H1 (cell line): ENCODE measurements at regions not wholly inside any gene's neighbourhood (a gene's known extent, or its start where the extent isn't known, plus 50 kb on each side); places are given as distances from the start of the nearest gene placed in this dataset.

ENCODE experiments used
- CTCF ChIA-PET: fragments of 300-600 bp; sonication (Branson Sonifier 250); formaldehyde crosslinking; loops from one replicate; lab custom pipeline; 2021; ENCODE audit not compliant: partially characterized antibody; lab: Charles Lee
- POLR2A ChIA-PET: fragments of 300-600 bp; sonication (Branson Sonifier 250); formaldehyde crosslinking; loops from one replicate; lab custom pipeline; 2021; ENCODE audit warnings: inconsistent platforms; ENCODE audit not compliant: partially characterized antibody; lab: Charles Lee
- DNase-seq, 2 experiments: peaks; one replicate each; pipeline versions ENCODE4 v3.0.0 to v3.0.0-alpha.2; 2010 to 2022; ENCODE audit warnings: low spot score in 2 of 2, low read depth in 1 of 2, mixed read lengths in 1 of 2
- FAIRE-seq: peaks from 2 replicates; lab custom pipeline; 2011; peaks lifted over from hg19 to GRCh38; lab: Jason Lieb, UNC
- H2AFZ ChIP-seq: 2 replicates; pipeline ENCODE4 v1.8.1; 2012; ENCODE audit warnings: low read length, inconsistent platforms
- H2AK5ac ChIP-seq: 2 replicates; pipeline ENCODE4 v1.6.1; 2013; ENCODE audit warnings: low read depth, low read length
- H2BK120ac ChIP-seq: replicated peaks from 2 replicates; pipeline ENCODE3; 2013; ENCODE audit warnings: low read depth, low read length, inconsistent platforms
- H2BK12ac ChIP-seq: 2 replicates; pipeline ENCODE4 v1.6.1; 2013; ENCODE audit warnings: low read depth, low read length
- H2BK15ac ChIP-seq: 2 replicates; pipeline ENCODE4 v1.6.1; 2013; ENCODE audit warnings: low read length
- H2BK20ac ChIP-seq: 2 replicates; pipeline ENCODE4 v1.6.1; 2013; ENCODE audit warnings: low read length
- H2BK5ac ChIP-seq: 2 replicates; pipeline ENCODE4 v1.6.1; 2013; ENCODE audit warnings: low read depth, low read length
- H3K14ac ChIP-seq: 2 replicates; pipeline ENCODE4 v1.6.1; 2013; ENCODE audit warnings: inconsistent platforms; ENCODE audit not compliant: insufficient read length
- H3K18ac ChIP-seq: 2 replicates; pipeline ENCODE4 v1.6.1; 2013; ENCODE audit warnings: low read length; ENCODE audit errors: extremely low read depth
- H3K23ac ChIP-seq: 2 replicates; pipeline ENCODE4 v1.6.1; 2013; ENCODE audit warnings: inconsistent platforms; ENCODE audit not compliant: insufficient read length
- H3K23me2 ChIP-seq: 2 replicates; pipeline ENCODE4 v1.6.1; 2013; ENCODE audit warnings: low read depth, low read length
- H3K27ac ChIP-seq: 2 replicates; pipeline ENCODE4 v1.6.1; 2011; ENCODE audit warnings: low read depth, low read length, inconsistent platforms
- H3K27me3 ChIP-seq, 4 experiments: replicated peaks in 1 of 4; 1 replicate in 1 of 4; 2 replicates in 3 of 4; pipeline versions ENCODE4 v1.6.1 to v1.8.1; 2011 to 2013; ENCODE audit warnings: low read length in 3 of 4, mild to moderate bottlenecking in 3 of 4, inconsistent platforms in 2 of 4, mixed read lengths in 2 of 4, moderate library complexity in 1 of 4; ENCODE audit not compliant: control insufficient read depth in 3 of 4, insufficient read depth in 3 of 4; ENCODE audit errors: extremely low read depth in 1 of 4
- H3K36me3 ChIP-seq, 4 experiments: 2 replicates each; pipeline versions ENCODE4 v1.6.1 to v1.8.1; 2011 to 2013; ENCODE audit warnings: mild to moderate bottlenecking in 4 of 4, low read length in 3 of 4, moderate library complexity in 2 of 4, control low read depth in 1 of 4, inconsistent platforms in 1 of 4; ENCODE audit not compliant: insufficient read depth in 4 of 4, control insufficient read depth in 2 of 4
- H3K4ac ChIP-seq: replicated peaks from 2 replicates; pipeline ENCODE3; 2013; ENCODE audit warnings: low read length, low read depth, mixed read lengths, inconsistent platforms; ENCODE audit not compliant: insufficient read length
- H3K4me1 ChIP-seq, 4 experiments: replicated peaks in 1 of 4; 1 replicate in 1 of 4; 2 replicates in 3 of 4; pipeline versions ENCODE4 v1.6.1 to v1.8.1; 2011 to 2013; ENCODE audit warnings: low read length in 3 of 4, inconsistent platforms in 2 of 4, mixed read lengths in 1 of 4; ENCODE audit not compliant: insufficient read depth in 4 of 4, control insufficient read depth in 3 of 4
- H3K4me2 ChIP-seq, 2 experiments: 2 replicates each; pipeline versions ENCODE4 v1.6.1 to v1.8.1; 2011 to 2013; ENCODE audit warnings: low read depth in 2 of 2, low read length in 2 of 2, control low read depth in 1 of 2, inconsistent platforms in 1 of 2, mild to moderate bottlenecking in 1 of 2; ENCODE audit not compliant: insufficient read depth in 1 of 2
- H3K4me3 ChIP-seq, 4 experiments: fragments of 200-600, 300-600 bp in 1 of 4; sonication (generic), shearing (Covaris generic), sonication (Bioruptor Twin) in 1 of 4; 2 replicates each; pipeline versions ENCODE4 v1.5.1 to v1.8.1; 2011 to 2016; ENCODE audit warnings: low read length in 4 of 4, low read depth in 3 of 4, control low read depth in 2 of 4, inconsistent platforms in 2 of 4, mild to moderate bottlenecking in 2 of 4, mixed read lengths in 1 of 4, moderate library complexity in 1 of 4; ENCODE audit not compliant: insufficient read depth in 2 of 4; ENCODE audit errors: extremely low read depth in 1 of 4
- H3K56ac ChIP-seq: replicated peaks from 2 replicates; pipeline ENCODE3; 2013; ENCODE audit warnings: low read depth, mild to moderate bottlenecking, mixed read lengths, low read length, inconsistent platforms; ENCODE audit not compliant: insufficient read length
- H3K79me1 ChIP-seq: 2 replicates; pipeline ENCODE4 v1.6.1; 2013; ENCODE audit warnings: low read depth, low read length, control low read depth
- H3K79me2 ChIP-seq, 2 experiments: 2 replicates each; pipeline versions ENCODE4 v1.6.1 to v1.8.1; 2012 to 2013; ENCODE audit warnings: low read length in 2 of 2, mild to moderate bottlenecking in 2 of 2, inconsistent platforms in 1 of 2; ENCODE audit not compliant: insufficient read depth in 2 of 2, control insufficient read depth in 1 of 2
- H3K9ac ChIP-seq, 4 experiments: replicated peaks in 1 of 4; 1 replicate in 1 of 4; 2 replicates in 3 of 4; pipeline versions ENCODE4 v1.6.1 to v1.8.1; 2011 to 2013; ENCODE audit warnings: low read depth in 3 of 4, low read length in 3 of 4, control low read depth in 2 of 4, mild to moderate bottlenecking in 2 of 4, moderate library complexity in 2 of 4, inconsistent platforms in 1 of 4; ENCODE audit errors: extremely low read depth in 1 of 4
- H3K9me3 ChIP-seq, 2 experiments: 2 replicates each; pipeline versions ENCODE4 v1.6.1 to v1.8.1; 2012 to 2013; ENCODE audit warnings: mild to moderate bottlenecking in 2 of 2, moderate library complexity in 2 of 2, control low read depth in 1 of 2, inconsistent platforms in 1 of 2, low read depth in 1 of 2, low read length in 1 of 2, mixed read lengths in 1 of 2; ENCODE audit not compliant: insufficient read depth in 2 of 2
- H4K20me1 ChIP-seq, 2 experiments: replicated peaks in 1 of 2; 2 replicates each; pipeline versions ENCODE3 to v1.8.1; 2011 to 2013; ENCODE audit warnings: inconsistent platforms in 2 of 2, low read length in 2 of 2, mild to moderate bottlenecking in 1 of 2; ENCODE audit not compliant: insufficient read depth in 2 of 2, control insufficient read depth in 1 of 2
- H4K5ac ChIP-seq: 2 replicates; pipeline ENCODE4 v1.6.1; 2013; ENCODE audit warnings: low read length, low read depth, mixed read lengths, inconsistent platforms; ENCODE audit not compliant: insufficient read length
- H4K8ac ChIP-seq: 2 replicates; pipeline ENCODE4 v1.8.0; 2013; ENCODE audit warnings: mild to moderate bottlenecking, moderate library complexity, low read length, inconsistent platforms; ENCODE audit not compliant: insufficient read depth; ENCODE audit errors: extremely low read depth
- H4K91ac ChIP-seq: replicated peaks from 2 replicates; pipeline ENCODE3; 2013; ENCODE audit warnings: low read length, mixed read lengths, inconsistent platforms; ENCODE audit not compliant: insufficient read length
- CEBPB ChIP-seq: IDR thresholded peaks from 2 replicates; pipeline ENCODE4 v1.6.1; 2012; ENCODE audit warnings: low read depth, low read length
- CREB1 ChIP-seq: IDR thresholded peaks from 2 replicates; pipeline ENCODE4 v1.6.1; 2012; ENCODE audit warnings: inconsistent platforms
- GABPA ChIP-seq: IDR thresholded peaks from 2 replicates; pipeline ENCODE4 v1.6.1; 2011; ENCODE audit warnings: mild to moderate bottlenecking, low read length, moderate library complexity, borderline replicate concordance; ENCODE audit not compliant: insufficient read depth
- HDAC2 ChIP-seq, 2 experiments: fragments of 300-600 bp in 1 of 2; sonication (generic) in 1 of 2; IDR thresholded peaks; 2 replicates each; pipeline ENCODE4 v1.6.1; 2011 to 2012; ENCODE audit warnings: low read depth in 2 of 2, low read length in 2 of 2, mild to moderate bottlenecking in 2 of 2, moderate library complexity in 2 of 2, borderline replicate concordance in 1 of 2, inconsistent platforms in 1 of 2
- MAFK ChIP-seq: IDR thresholded peaks from 2 replicates; pipeline ENCODE4 v1.6.1; 2012; ENCODE audit warnings: low read depth, mild to moderate bottlenecking, improper control_type of control experiment, low read length
- POLR2AphosphoS5 ChIP-seq: IDR thresholded peaks from 2 replicates; pipeline ENCODE4 v1.6.1; 2011; ENCODE audit warnings: low read depth, low read length
- RBBP5 ChIP-seq: IDR thresholded peaks from 2 replicates; pipeline ENCODE4 v1.7.1; 2012; ENCODE audit warnings: low read depth, mild to moderate bottlenecking, inconsistent platforms, low read length, moderate library complexity, borderline replicate concordance
- RNF2 ChIP-seq: fragments of 200-900, 300-1000 bp; sonication (generic); IDR thresholded peaks from 2 replicates; pipeline ENCODE4 v1.7.1; 2016; ENCODE audit warnings: borderline replicate concordance, low read depth, mild to moderate bottlenecking, antibody characterized with exemption, low read length; ENCODE audit not compliant: poor library complexity, severe bottlenecking; ENCODE audit errors: missing control alignments
- SIN3A ChIP-seq, 2 experiments: IDR thresholded peaks in 1 of 2; conservative IDR thresholded peaks in 1 of 2; 2 replicates each; pipeline ENCODE4 v1.6.1; 2011 to 2012; ENCODE audit warnings: low read length in 2 of 2, improper control_type of control experiment in 1 of 2, low read depth in 1 of 2, mild to moderate bottlenecking in 1 of 2
- SP2 ChIP-seq: IDR thresholded peaks from 2 replicates; pipeline ENCODE4 v1.6.1; 2012; ENCODE audit warnings: mild to moderate bottlenecking, low read length, inconsistent platforms
- SP4 ChIP-seq: IDR thresholded peaks from 2 replicates; pipeline ENCODE4 v1.6.1; 2012; ENCODE audit warnings: low read length, inconsistent platforms
- TEAD4 ChIP-seq: IDR thresholded peaks from 2 replicates; pipeline ENCODE4 v1.6.1; 2012; ENCODE audit warnings: low read depth, low read length, inconsistent platforms, mixed read lengths
- WGBS, 2 experiments: shearing (Covaris generic) in 1 of 2; methylation state at CpG; one replicate each; pipeline versions ENCODE4 v1.1.6 to v1.1.7; 2013 to 2015; ENCODE audit warnings: low lambda C conversion rate in 2 of 2, mixed read lengths in 2 of 2, inconsistent platforms in 1 of 2, low coverage in 1 of 2, missing lambda C conversion rate in 1 of 2; ENCODE audit not compliant: insufficient replicate concordance in 2 of 2, insufficient coverage in 1 of 2, insufficient read length in 1 of 2; ENCODE audit errors: extremely low coverage in 1 of 2, missing lambda C conversion rate in 1 of 2; 5-methylcytosine and 5-hydroxymethylcytosine counted together
- TF ChIP-seq, protein P1 (sequence below): IDR thresholded peaks from 2 replicates; pipeline ENCODE4 v1.6.1; 2012; ENCODE audit warnings: low read length, inconsistent platforms

- Histone ChIP-seq H3K18ac (no peak overlapping the region), H2AFZ (no peak overlapping the region), H3K9me3 (peaks cover 14% of the 10 kb centered on the region in 2 experiments), H3K14ac (no peak overlapping the region), H4K8ac (no peak overlapping the region), H3K4me3 (no peak overlapping the region), H4K20me1 (no peaks in the 10 kb centered on the region), H3K56ac (no peak overlapping the region), H3K27ac (no peak overlapping the region), H2BK20ac (no peak overlapping the region), H4K5ac (no peak overlapping the region), H3K9ac (no peak overlapping the region), H3K4me1 (peaks cover 0 to 4% (median 2%) of the 10 kb centered on the region in 4 experiments; a peak in 3 of 7 replicates), H2AK5ac (no peak overlapping the region), H2BK5ac (no peak overlapping the region), H2BK120ac (no peak overlapping the region), H2BK12ac (no peak overlapping the region), H2BK15ac (no peak overlapping the region), H3K4ac (no peak overlapping the region), H3K79me2 (no peaks in the 10 kb centered on the region), H3K79me1 (no peaks in the 10 kb centered on the region), H3K4me2 (no peak overlapping the region), H3K23ac (no peak overlapping the region), H4K91ac (no peak overlapping the region), H3K36me3 (no peaks in the 10 kb centered on the region; a peak in 1 of 8 replicates), H3K27me3 (no peaks in the 10 kb centered on the region), H3K23me2 (no peaks in the 10 kb centered on the region)
- no peak for DNase-seq
- 89% methylated on average over 4 of the region's 4 CpGs; no CpG with 5 or more reads in 1 of the 2 experiments for WGBS, 2 experiments
- ChIA-PET POLR2A (no interaction called here), CTCF (interaction anchor here (1.2 to 1.4 kb wide), 2 partner anchors 15 to 151 kb away, joined by 3 to 5 read pairs; no protein-coding TSS in a partner anchor)
- TF ChIP-seq TEAD4, result no peak
- no peak for TF ChIP-seq SP4
- no peak for TF ChIP-seq HDAC2 (IDR thresholded peaks at IDR 0.05; ENCODE audit: borderline replicate concordance in 1 of 2, low read depth in 2 of 2, low read length in 2 of 2)
- TF ChIP-seq RNF2, result no peak
- TF ChIP-seq RBBP5, result no peak
- TF ChIP-seq GABPA, result no peak
- no peak for TF ChIP-seq SIN3A (conservative IDR thresholded peaks at IDR 0.05 in 1 of 2, IDR thresholded peaks at IDR 0.05 in 1 of 2; ENCODE audit: low read depth in 1 of 2, low read length in 2 of 2)
- TF ChIP-seq CREB1, result no peak
- TF ChIP-seq, protein P1, sequence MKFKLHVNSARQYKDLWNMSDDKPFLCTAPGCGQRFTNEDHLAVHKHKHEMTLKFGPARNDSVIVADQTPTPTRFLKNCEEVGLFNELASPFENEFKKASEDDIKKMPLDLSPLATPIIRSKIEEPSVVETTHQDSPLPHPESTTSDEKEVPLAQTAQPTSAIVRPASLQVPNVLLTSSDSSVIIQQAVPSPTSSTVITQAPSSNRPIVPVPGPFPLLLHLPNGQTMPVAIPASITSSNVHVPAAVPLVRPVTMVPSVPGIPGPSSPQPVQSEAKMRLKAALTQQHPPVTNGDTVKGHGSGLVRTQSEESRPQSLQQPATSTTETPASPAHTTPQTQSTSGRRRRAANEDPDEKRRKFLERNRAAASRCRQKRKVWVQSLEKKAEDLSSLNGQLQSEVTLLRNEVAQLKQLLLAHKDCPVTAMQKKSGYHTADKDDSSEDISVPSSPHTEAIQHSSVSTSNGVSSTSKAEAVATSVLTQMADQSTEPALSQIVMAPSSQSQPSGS, result no peak
- TF ChIP-seq POLR2AphosphoS5, result no peak
- TF ChIP-seq MAFK, result no peak
- no peak for TF ChIP-seq SP2
- TF ChIP-seq CEBPB, result no peak
- FAIRE-seq, result no peak
These were observed 230.8 kb downstream of the ADAMTS15 start for GRCh38 chr11:130679247-130679646.
